SU-DHL-6 (cell line): ENCODE measurements at regions not wholly inside any gene's neighbourhood (a gene's known extent, or its start where the extent isn't known, plus 50 kb on each side); places are given as distances from the start of the nearest gene placed in this dataset.

Experiments
- H2AFZ ChIP-seq: fragments of 200-600 bp; sonication (generic); 2 replicates; pipeline ENCODE4 v1.6.1; 2014; ENCODE audit warnings: low read depth, mild to moderate bottlenecking, moderate library complexity, mixed read lengths, antibody characterized with exemption, low read length; ENCODE audit not compliant: severe bottlenecking
- H3F3A ChIP-seq: fragments of 200-600 bp; shearing (Covaris generic); 2 replicates; pipeline ENCODE4 v1.6.0; 2016; ENCODE audit warnings: antibody characterized with exemption, mild to moderate bottlenecking; ENCODE audit not compliant: insufficient read depth
- H3K27ac ChIP-seq: fragments of 200-600 bp; sonication (generic); 2 replicates; pipeline ENCODE4 v1.5.1; 2016; ENCODE audit warnings: low read depth, mild to moderate bottlenecking, low read length, moderate library complexity, mixed read lengths
- H3K27me3 ChIP-seq: fragments of 200-600 bp; sonication (generic), shearing (Covaris generic); 2 replicates; pipeline ENCODE4 v1.6.0; 2014; ENCODE audit warnings: mild to moderate bottlenecking, low read length
- H3K36me3 ChIP-seq: fragments of 200-600 bp; sonication (generic); 2 replicates; pipeline ENCODE4 v1.6.1; 2014; ENCODE audit warnings: mild to moderate bottlenecking, low read length, mixed read lengths
- H3K4me2 ChIP-seq: fragments of 300-600, 200-600 bp; shearing (Covaris generic), sonication (generic); 2 replicates; pipeline ENCODE4 v1.6.0; 2014; ENCODE audit warnings: low read length, low read depth, mild to moderate bottlenecking; ENCODE audit not compliant: poor library complexity, severe bottlenecking
- H3K4me3 ChIP-seq: fragments of 200-600 bp; sonication (generic); 2 replicates; pipeline ENCODE4 v1.5.1; 2014; ENCODE audit warnings: antibody characterized with exemption, low read length, mild to moderate bottlenecking, mixed read lengths; ENCODE audit not compliant: insufficient read depth, poor library complexity, severe bottlenecking
- H3K79me2 ChIP-seq: fragments of 200-600 bp; sonication (generic); 2 replicates; pipeline ENCODE4 v1.6.1; 2014; ENCODE audit warnings: mild to moderate bottlenecking, low read length, moderate library complexity; ENCODE audit not compliant: insufficient read depth
- H3K9ac ChIP-seq: fragments of 200-600 bp; sonication (generic); 2 replicates; pipeline ENCODE4 v1.7.0; 2014; ENCODE audit warnings: mild to moderate bottlenecking, low read length
- H3K9me2 ChIP-seq: fragments of 200-600 bp; sonication (generic); replicated peaks from 2 replicates; pipeline ENCODE4 v1.6.1; 2014; ENCODE audit warnings: low read length; ENCODE audit not compliant: insufficient read depth
- H3K9me3 ChIP-seq: fragments of 200-600 bp; sonication (generic); 2 replicates; pipeline ENCODE4 v1.6.1; 2014; ENCODE audit warnings: low read length, mixed read lengths; ENCODE audit not compliant: insufficient read depth
- H4K20me1 ChIP-seq: fragments of 200-600 bp; sonication (generic); 2 replicates; pipeline ENCODE4 v1.6.1; 2014; ENCODE audit warnings: low read depth, mild to moderate bottlenecking, antibody characterized with exemption, low read length, moderate library complexity, mixed read lengths
- EZH2phosphoT487 ChIP-seq: fragments of 200-600 bp; sonication (generic), shearing (Covaris generic); conservative IDR thresholded peaks from 2 replicates; pipeline ENCODE4 v1.6.1; 2018; ENCODE audit warnings: mild to moderate bottlenecking, antibody characterized with exemption, low read length, moderate library complexity, mixed read lengths
- TF ChIP-seq, protein P1 (sequence below): fragments of 200-600 bp; sonication (generic); IDR thresholded peaks from one replicate; pipeline ENCODE4 v1.5.1; 2017; ENCODE audit warnings: antibody characterized with exemption, mild to moderate bottlenecking, low read length, moderate library complexity; ENCODE audit not compliant: insufficient read depth, poor library complexity, severe bottlenecking

DNA sequence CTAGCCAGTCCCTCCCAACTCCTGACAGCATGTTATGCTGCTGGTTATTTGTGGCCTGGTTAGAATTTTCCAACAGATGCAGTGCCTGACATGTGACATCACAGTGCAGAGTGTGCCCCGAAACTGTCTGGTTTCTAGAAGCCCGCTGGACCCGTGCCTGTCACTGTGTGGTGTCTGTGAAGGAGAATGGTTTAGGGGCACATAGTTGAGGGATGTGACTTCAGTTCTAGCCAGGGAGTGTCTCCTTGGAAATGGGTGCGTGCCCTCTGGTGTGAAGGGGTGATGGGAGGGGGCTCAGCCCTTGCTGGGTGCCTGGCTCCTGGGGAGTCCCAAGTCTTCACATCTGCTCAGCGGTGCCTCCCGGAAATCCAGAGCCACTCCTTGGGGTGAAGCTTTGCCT, 303.6 kb downstream of the GLRX3 start:
- Histone ChIP-seq H2AFZ (no peak overlapping the region), H3F3A (no peaks in the 10 kb centered on the region), H3K27ac (no peak overlapping the region), H3K9me3 (no peaks in the 10 kb centered on the region), H3K4me2 (no peak overlapping the region), H3K27me3 (no peaks in the 10 kb centered on the region), H4K20me1 (no peaks in the 10 kb centered on the region), H3K79me2 (no peaks in the 10 kb centered on the region), H3K9me2 (no peaks in the 10 kb centered on the region), H3K4me3 (no peak overlapping the region), H3K36me3 (no peaks in the 10 kb centered on the region), H3K9ac (no peak overlapping the region)
- TF ChIP-seq EZH2phosphoT487, result no peak
- TF ChIP-seq, protein P1, sequence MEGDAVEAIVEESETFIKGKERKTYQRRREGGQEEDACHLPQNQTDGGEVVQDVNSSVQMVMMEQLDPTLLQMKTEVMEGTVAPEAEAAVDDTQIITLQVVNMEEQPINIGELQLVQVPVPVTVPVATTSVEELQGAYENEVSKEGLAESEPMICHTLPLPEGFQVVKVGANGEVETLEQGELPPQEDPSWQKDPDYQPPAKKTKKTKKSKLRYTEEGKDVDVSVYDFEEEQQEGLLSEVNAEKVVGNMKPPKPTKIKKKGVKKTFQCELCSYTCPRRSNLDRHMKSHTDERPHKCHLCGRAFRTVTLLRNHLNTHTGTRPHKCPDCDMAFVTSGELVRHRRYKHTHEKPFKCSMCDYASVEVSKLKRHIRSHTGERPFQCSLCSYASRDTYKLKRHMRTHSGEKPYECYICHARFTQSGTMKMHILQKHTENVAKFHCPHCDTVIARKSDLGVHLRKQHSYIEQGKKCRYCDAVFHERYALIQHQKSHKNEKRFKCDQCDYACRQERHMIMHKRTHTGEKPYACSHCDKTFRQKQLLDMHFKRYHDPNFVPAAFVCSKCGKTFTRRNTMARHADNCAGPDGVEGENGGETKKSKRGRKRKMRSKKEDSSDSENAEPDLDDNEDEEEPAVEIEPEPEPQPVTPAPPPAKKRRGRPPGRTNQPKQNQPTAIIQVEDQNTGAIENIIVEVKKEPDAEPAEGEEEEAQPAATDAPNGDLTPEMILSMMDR, result no peak

DNA sequence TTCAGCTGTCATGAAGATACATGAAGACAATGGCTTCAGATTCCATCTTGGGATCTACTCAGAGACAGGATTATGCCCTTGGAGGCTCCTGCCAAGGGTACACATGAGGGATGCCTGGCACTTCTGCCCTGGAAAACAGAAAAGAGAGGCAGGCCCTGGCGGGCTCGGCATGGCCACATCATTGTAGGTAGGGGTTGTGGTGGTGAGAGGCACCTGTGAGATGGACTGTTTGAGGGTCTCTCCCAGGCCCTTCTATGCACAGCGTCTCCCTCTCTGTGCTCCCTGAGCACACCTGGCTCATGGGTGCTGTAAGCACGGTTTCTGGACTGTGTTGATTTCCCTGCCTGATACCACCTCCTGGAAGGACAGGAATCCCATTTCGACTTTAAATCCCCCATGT, 304.3 kb downstream of the GLRX3 start:
- no peak overlapping the region for H3K27ac ChIP-seq
- H3K4me3 ChIP-seq, result no peak overlapping the region
- TF ChIP-seq, protein P1, result no peak
- TF ChIP-seq EZH2phosphoT487, result no peak
- no peaks in the 10 kb centered on the region for H3K79me2 ChIP-seq
- no peaks in the 10 kb centered on the region for H4K20me1 ChIP-seq
- no peaks in the 10 kb centered on the region for H3K27me3 ChIP-seq
- H3K4me2 ChIP-seq, result no peak overlapping the region
- no peaks in the 10 kb centered on the region for H3F3A ChIP-seq
- H2AFZ ChIP-seq, result no peak overlapping the region
- no peaks in the 10 kb centered on the region for H3K36me3 ChIP-seq
- no peaks in the 10 kb centered on the region for H3K9me2 ChIP-seq
- H3K9ac ChIP-seq, result no peak overlapping the region
- H3K9me3 ChIP-seq, result no peaks in the 10 kb centered on the region

DNA sequence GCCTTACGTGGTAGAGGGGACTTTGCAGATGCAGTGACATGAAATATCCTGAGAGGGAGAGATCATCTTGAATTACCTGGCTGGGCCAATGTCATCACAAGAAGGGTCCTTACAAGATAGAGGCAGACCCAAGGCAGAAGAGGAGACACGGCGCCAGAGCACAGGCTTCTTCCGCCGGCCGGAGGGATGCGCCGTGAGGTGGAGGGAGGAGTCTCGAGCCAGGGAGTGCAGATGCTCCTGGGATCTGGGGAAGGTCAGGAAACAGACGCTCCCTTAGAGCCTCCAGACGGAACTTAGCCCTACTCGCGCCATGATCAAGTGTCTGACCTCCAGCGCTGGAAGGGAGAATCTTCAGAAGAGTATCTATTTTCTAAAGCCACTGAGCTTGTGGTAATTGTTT, 304.8 kb downstream of the GLRX3 start:
- no peak overlapping the region for H3K4me2 ChIP-seq
- no peak overlapping the region for H3K4me3 ChIP-seq
- no peaks in the 10 kb centered on the region for H3K79me2 ChIP-seq
- H3K36me3 ChIP-seq, result no peaks in the 10 kb centered on the region
- H3K9ac ChIP-seq, result no peak overlapping the region
- H3K9me3 ChIP-seq, result no peaks in the 10 kb centered on the region
- H3K27me3 ChIP-seq, result no peaks in the 10 kb centered on the region
- H4K20me1 ChIP-seq, result no peaks in the 10 kb centered on the region
- H3K27ac ChIP-seq, result no peak overlapping the region
- no peaks in the 10 kb centered on the region for H3F3A ChIP-seq
- no peak overlapping the region for H2AFZ ChIP-seq
- TF ChIP-seq, protein P1, result no peak
- no peak for TF ChIP-seq EZH2phosphoT487
- no peaks in the 10 kb centered on the region for H3K9me2 ChIP-seq

DNA sequence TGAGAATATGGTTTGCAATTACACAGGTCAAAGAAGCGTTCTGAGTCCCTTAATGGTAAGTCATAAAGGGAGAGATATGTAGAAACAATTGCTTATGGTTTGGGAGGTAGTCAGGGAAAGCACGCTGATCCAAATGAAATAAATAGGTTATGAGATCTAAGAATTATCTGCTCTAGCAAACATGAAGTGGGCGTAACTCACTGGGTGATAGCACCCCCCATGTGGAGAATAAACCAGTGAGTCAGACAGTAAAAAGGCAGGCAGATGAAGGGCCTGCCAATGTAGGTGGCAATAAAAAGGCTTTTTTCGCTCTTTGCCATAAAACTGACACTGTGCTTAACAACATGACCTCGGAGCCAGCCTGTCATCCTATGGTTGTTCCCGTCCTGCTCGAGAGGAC, 306.9 kb downstream of the GLRX3 start:
- no peak overlapping the region for H3K4me3 ChIP-seq
- no peak for TF ChIP-seq EZH2phosphoT487
- TF ChIP-seq, protein P1, result no peak
- no peaks in the 10 kb centered on the region for H3F3A ChIP-seq
- no peaks in the 10 kb centered on the region for H3K9me3 ChIP-seq
- no peak overlapping the region for H3K9ac ChIP-seq
- H2AFZ ChIP-seq, result no peak overlapping the region
- no peaks in the 10 kb centered on the region for H3K9me2 ChIP-seq
- H3K27me3 ChIP-seq, result no peaks in the 10 kb centered on the region
- no peaks in the 10 kb centered on the region for H3K36me3 ChIP-seq
- H4K20me1 ChIP-seq, result no peaks in the 10 kb centered on the region
- no peak overlapping the region for H3K4me2 ChIP-seq
- no peak overlapping the region for H3K27ac ChIP-seq
- no peaks in the 10 kb centered on the region for H3K79me2 ChIP-seq
